HCT116 (cell line): ENCODE measurements at regions not wholly inside any gene's neighbourhood (a gene's known extent, or its start where the extent isn't known, plus 50 kb on each side); places are given as distances from the start of the nearest gene placed in this dataset.

Source experiments
- CEBPB ChIP-seq: IDR thresholded peaks from 2 replicates; pipeline ENCODE4 v1.6.1; 2012; ENCODE audit warnings: low read depth
- CTCF ChIP-seq, 3 experiments: fragments of 200-600 bp in 1 of 3; sonication (generic) in 1 of 3; IDR thresholded peaks in 2 of 3; conservative IDR thresholded peaks in 1 of 3; 2 replicates each; pipeline ENCODE4 v1.5.1; 2012 to 2017; ENCODE audit warnings: low read depth in 2 of 3, low read length in 2 of 3, antibody characterized with exemption in 1 of 3, borderline replicate concordance in 1 of 3, control low read depth in 1 of 3, mild to moderate bottlenecking in 1 of 3, mixed read lengths in 1 of 3, mixed run types in 1 of 3, moderate library complexity in 1 of 3; ENCODE audit not compliant: insufficient read depth in 1 of 3
- JUND ChIP-seq: IDR thresholded peaks from 2 replicates; pipeline ENCODE4 v1.6.1; 2012
- POLR2AphosphoS5 ChIP-seq: IDR thresholded peaks from 2 replicates; pipeline ENCODE4 v1.6.1; 2011; ENCODE audit warnings: mild to moderate bottlenecking, low read depth, low read length, moderate library complexity
- REST ChIP-seq: IDR thresholded peaks from 2 replicates; pipeline ENCODE4 v1.6.1; 2012; ENCODE audit warnings: low read depth
- SIN3A ChIP-seq: IDR thresholded peaks from 2 replicates; pipeline ENCODE4 v1.6.1; 2012; ENCODE audit warnings: low read depth
- ZNF274 ChIP-seq: fragments of 200-500 bp; sonication (Bioruptor generic); IDR thresholded peaks from 2 replicates; pipeline ENCODE4 v1.6.1; 2014; ENCODE audit warnings: mild to moderate bottlenecking, low read depth, low read length, inconsistent platforms
- TF ChIP-seq, protein P1 (sequence below): IDR thresholded peaks from 2 replicates; pipeline ENCODE4 v1.6.1; 2012
- TF ChIP-seq, protein P2 (sequence below): IDR thresholded peaks from 2 replicates; pipeline ENCODE4 v1.6.1; 2012

DNA sequence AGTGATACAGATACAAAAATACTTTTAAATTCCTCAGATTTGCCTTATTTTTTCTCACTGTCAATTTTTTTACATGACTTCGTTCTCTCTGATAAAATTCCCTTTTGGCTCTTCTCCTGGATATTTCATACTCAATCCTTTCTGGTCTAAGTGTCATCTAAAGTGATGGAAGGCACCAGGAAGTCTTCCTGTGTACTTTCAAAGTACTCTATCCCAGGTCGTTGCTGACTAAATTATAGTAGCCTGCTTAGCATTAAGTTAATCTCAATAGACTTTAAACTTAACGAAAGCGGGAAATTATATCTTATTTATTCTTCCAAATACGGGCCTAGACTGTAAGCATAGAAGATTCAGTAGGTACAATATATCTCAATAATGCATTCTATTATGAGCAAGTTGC lies 67.8 kb downstream of the CASP12 start:
- TF ChIP-seq ZNF274: no peak
- no peak for TF ChIP-seq CTCF (IDR thresholded peaks at IDR 0.05 in 2 of 3, conservative IDR thresholded peaks at IDR 0.05 in 1 of 3; ENCODE audit: borderline replicate concordance in 1 of 3, insufficient read depth in 1 of 3, low read depth in 2 of 3, low read length in 2 of 3)
- no peak for TF ChIP-seq JUND
- TF ChIP-seq POLR2AphosphoS5: no peak
- no peak for TF ChIP-seq CEBPB
- TF ChIP-seq SIN3A: no peak
- TF ChIP-seq, protein P1, sequence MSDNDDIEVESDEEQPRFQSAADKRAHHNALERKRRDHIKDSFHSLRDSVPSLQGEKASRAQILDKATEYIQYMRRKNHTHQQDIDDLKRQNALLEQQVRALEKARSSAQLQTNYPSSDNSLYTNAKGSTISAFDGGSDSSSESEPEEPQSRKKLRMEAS: no peak
- no peak for TF ChIP-seq REST
- TF ChIP-seq, protein P2, sequence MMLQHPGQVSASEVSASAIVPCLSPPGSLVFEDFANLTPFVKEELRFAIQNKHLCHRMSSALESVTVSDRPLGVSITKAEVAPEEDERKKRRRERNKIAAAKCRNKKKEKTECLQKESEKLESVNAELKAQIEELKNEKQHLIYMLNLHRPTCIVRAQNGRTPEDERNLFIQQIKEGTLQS: no peak
